DMS 273 treated with DMSO at 0.1 percent for 48 hours (cell line): ENCODE measurements at regions not wholly inside any gene's neighbourhood (a gene's known extent, or its start where the extent isn't known, plus 50 kb on each side); places are given as distances from the start of the nearest gene placed in this dataset.

Experiments
- DNase-seq: peaks from one replicate; lab custom pipeline; 2025; lab: John Stamatoyannopoulos, UW

DNA sequence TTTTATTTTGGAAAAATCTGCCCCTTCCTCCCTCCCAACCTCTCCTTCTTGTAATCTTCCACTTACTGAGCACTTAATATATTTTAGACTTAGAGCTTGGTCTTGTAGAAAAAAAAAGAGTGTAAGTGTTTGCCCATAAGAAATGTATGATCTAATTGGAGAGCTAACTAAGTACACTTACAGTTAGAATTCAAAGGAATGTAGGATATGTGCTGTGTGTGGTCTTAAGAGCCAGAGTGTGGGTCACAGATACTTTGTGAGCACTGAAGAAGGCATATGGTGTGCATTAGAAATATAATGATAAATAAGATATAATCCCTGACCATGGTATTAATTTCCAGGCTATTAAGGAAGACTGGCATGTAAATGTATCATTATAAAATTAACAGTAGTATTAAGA is 91.8 kb upstream of the ZNF521 start:
- DNase-seq = no peak

DNA sequence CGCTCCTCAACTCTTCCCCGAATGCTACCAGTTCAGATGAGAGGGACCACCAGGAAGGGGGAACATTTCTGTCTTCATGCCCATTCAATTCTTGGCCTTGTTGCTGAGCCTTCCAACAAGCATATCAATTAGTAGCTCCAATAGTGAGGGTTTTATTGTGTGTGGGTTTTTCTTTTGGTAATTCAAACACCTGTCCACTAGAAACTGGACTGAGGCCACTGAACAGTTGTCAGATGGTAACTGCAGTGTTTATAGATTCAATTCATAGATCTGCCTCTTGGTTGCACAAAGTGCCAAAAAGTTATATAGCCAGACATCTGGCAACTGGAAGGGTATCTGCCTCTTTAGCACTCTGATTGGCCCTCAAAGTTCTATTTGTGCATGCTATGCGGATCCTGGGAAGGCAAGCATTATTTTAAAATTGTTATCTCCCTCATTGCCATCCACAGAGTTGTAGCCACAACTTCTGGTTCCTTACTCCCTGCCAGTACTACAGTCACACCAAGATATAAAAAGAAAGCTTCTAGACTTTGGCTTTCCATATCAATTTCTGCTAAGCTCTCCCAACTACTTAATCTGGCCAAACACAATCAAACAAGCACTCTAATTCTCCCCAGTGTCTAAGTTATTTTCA is 83.3 kb upstream of the ZNF521 start:
- peak; percentile 61 for DNase-seq

DNA sequence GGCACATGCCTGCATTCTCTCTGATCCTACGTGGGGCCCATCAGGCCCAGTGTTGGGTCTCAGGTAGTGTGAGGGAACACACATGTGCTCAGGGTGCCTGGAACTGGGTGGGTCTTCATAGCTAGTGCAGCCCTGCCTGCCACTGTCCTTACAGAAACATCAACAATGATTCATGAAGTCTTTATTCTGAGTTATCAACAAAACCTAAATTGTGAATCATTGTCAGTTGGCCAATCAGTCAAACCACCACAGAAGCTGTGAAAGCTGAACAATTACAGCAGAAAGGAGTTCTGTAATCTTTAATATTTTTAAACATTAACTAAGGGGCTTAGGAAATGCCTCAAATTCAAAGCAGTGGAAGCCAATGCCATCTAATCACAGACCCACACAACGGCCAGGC is 82.8 kb upstream of the ZNF521 start:
- no peak for DNase-seq

GRCh38 chr18:25433590-25433989 is 81.6 kb upstream of the ZNF521 start:
- no peak for DNase-seq

- no peak for DNase-seq
These were observed 73.1 kb upstream of the ZNF521 start for GRCh38 chr18:25425024-25425423.

DNA sequence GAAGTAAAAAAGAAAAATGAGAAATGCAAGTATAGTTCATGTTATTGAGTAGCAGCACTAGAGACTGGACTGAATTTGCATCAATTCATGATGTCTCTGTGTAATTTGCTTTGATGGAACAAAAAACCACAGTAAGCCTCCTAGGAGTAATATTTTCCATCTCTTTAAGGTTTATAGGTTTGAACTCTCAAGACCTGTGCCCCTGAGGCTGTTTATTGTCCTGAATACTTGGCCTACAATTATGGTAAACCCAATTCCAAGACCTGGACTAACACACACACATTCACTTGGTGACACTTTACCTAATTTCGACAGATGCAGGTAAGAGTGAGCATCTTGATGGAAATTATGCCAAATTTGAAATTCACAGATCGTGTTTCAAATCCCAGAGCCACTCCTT is 71.8 kb upstream of the ZNF521 start:
- DNase-seq = no peak

DNA sequence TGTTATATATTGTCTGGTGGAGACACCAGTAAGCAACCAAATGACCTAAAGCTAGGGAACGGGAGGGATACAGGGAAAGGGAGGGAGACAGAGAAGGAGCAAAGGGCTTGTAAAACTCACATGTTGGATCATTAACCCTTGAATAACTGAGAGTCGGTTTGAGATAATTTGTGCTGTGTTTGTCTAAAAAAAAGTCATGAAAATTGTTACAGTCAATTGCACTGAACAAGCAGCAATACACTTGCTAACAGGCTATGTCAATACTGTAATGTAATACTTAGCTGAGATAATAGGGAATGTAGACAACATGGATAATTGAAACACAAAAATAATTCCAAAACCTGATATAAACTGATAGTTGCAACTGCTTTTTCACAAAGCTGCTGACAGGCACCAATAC is 71.3 kb upstream of the ZNF521 start:
- no peak for DNase-seq

GRCh38 chr18:25422230-25422629 is 70.3 kb upstream of the ZNF521 start:
- no peak for DNase-seq

GRCh38 chr18:25420077-25420825 is 68.3 kb upstream of the ZNF521 start:
- DNase-seq = no peak

DNA sequence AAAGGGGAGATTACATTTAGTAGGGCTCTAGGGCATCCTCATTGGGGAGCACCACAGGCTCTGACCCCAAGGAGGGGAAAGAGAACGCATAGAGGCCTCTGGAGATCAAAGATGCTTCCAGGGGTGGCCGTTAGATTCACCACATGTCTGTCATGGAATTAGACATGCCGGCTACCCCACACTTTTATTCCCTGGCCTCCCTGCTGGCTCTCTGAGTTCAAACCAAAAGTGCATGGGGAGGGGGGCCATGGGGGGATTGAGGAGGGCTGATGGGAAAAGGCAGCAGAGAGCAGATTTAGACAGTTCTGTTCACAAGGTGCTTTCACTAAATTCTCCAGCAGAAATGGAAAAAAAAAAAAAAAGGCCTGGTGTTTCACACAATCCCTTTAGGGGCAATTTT is 64.4 kb upstream of the ZNF521 start:
- no peak for DNase-seq

DNA sequence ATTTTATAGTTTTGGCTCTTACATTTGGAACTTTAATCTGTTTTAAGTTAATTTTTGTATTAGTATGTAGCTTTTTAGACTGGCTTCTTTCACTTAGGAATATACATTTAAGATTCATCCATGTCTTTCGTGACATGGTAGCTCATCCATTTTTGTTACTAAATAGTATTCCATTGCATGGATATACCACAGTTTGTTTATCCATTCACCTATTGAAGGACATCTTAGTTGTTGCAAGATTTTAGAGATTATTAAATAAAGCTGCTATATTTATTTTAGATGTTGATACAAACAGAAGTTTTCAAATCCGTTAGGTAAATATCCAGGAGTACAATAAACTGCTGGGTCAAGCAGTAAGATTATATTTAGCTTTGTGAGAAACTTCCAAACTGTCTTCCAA is 58.0 kb upstream of the ZNF521 start:
- DNase-seq = no peak

GRCh38 chr18:25408293-25408692 is 56.3 kb upstream of the ZNF521 start:
- DNase-seq = no peak
